Upper lobe of left lung (tissue), 6 donors: ENCODE measurements at regions not wholly inside any gene's neighbourhood (a gene's known extent, or its start where the extent isn't known, plus 50 kb on each side); places are given as distances from the start of the nearest gene placed in this dataset.

Experiments used
- ATAC-seq, 2 donors: fragments of 200-7000 bp; cut with Tn5 transposase; one replicate each; pipeline ENCODE4 v1.9.1; 2022; ENCODE audit warnings: mild to moderate bottlenecking in 2 of 2, moderate library complexity in 2 of 2; ENCODE audit not compliant: low FRiP score in 2 of 2
- DNase-seq, 2 donors: peaks; one replicate each; pipeline ENCODE4 v3.0.0-alpha.2; 2019 to 2020
- H3K27ac ChIP-seq, 4 donors: fragments of 200-600 bp; sonication (generic); one replicate each; pipeline ENCODE4 v1.5.1; 2016 to 2019
- H3K27me3 ChIP-seq, 4 donors: fragments of 200-600 bp; sonication (generic); one replicate each; pipeline ENCODE4 v1.5.1; 2017 to 2019
- H3K36me3 ChIP-seq, 4 donors: fragments of 200-600 bp; sonication (generic); one replicate each; pipeline ENCODE4 v1.5.1; 2016 to 2019
- H3K4me1 ChIP-seq, 4 donors: fragments of 200-600 bp; sonication (generic); one replicate each; pipeline ENCODE4 v1.5.1; 2018 to 2019
- H3K4me3 ChIP-seq, 4 donors: fragments of 200-600 bp; sonication (generic); one replicate each; pipeline ENCODE4 v1.5.1; 2017 to 2019; ENCODE audit warnings: mild to moderate bottlenecking in 2 of 4, moderate library complexity in 1 of 4
- H3K9me3 ChIP-seq, 4 donors: fragments of 200-600 bp; sonication (generic); one replicate each; pipeline ENCODE4 v1.5.1; 2018 to 2019
- CTCF ChIP-seq, 6 experiments: fragments of 450-650 bp in 4 of 6; fragments of 200-600 bp in 2 of 6; sonication (generic) in 2 of 6; IDR thresholded peaks; one replicate each; pipeline ENCODE4 v1.5.1; 2016 to 2019; ENCODE audit warnings: antibody characterized with exemption in 6 of 6
- EP300 ChIP-seq, 4 donors: sonication (generic); formaldehyde crosslinking; IDR thresholded peaks; one replicate each; pipeline ENCODE4 v1.5.1; 2017; ENCODE audit warnings: antibody characterized with exemption in 4 of 4, control low read depth in 2 of 4
- POLR2A ChIP-seq, 4 donors: fragments of 450-650 bp; IDR thresholded peaks; one replicate each; pipeline ENCODE4 v1.5.1; 2016 to 2017; ENCODE audit warnings: antibody characterized with exemption in 4 of 4, mild to moderate bottlenecking in 2 of 4
- POLR2AphosphoS5 ChIP-seq, 2 donors: sonication (generic); formaldehyde crosslinking; IDR thresholded peaks; one replicate each; pipeline ENCODE4 v1.5.1; 2017; ENCODE audit warnings: antibody characterized with exemption in 2 of 2
- WGBS, 2 donors: methylation state at CpG; one replicate each; pipeline ENCODE4 v1.1.5; 2017 to 2018; 5-methylcytosine and 5-hydroxymethylcytosine counted together
- donor health status: DM: no; HTN: no; CAD: no; lungs with moderate emphysema.
- donor health status: DM: no; HTN: yes; CAD: no; lungs with severe emphysema.

GRCh38 chr12:92488735-92489134 is 214.1 kb upstream of the PLEKHG7 start:
- Histone ChIP-seq H3K27me3 (no peaks in the 10 kb centered on the region), H3K36me3 (no peaks in the 10 kb centered on the region), H3K27ac (no peak overlapping the region), H3K9me3 (no peaks in the 10 kb centered on the region), H3K4me3 (no peak overlapping the region), H3K4me1 (peaks cover 0 to 6% (median 0%) of the 10 kb centered on the region in 4 donors)
- DNase-seq (no peak), ATAC-seq (no peak)
- WGBS, 2 donors, result 76 to 86% methylated on average over 4 of the region's 4 CpGs
- TF ChIP-seq POLR2A (IDR thresholded peaks at IDR 0.05) (no peak), EP300 (IDR thresholded peaks at IDR 0.05) (no peak), CTCF (IDR thresholded peaks at IDR 0.05) (no peak), POLR2AphosphoS5 (IDR thresholded peaks at IDR 0.05) (no peak)

- Histone ChIP-seq H3K36me3 (no peaks in the 10 kb centered on the region), H3K27ac (no peak overlapping the region), H3K4me1 (peaks cover 0 to 6% (median 0%) of the 10 kb centered on the region in 4 donors), H3K4me3 (no peak overlapping the region), H3K9me3 (no peaks in the 10 kb centered on the region), H3K27me3 (no peaks in the 10 kb centered on the region)
- no peak for DNase-seq
- TF ChIP-seq POLR2A (IDR thresholded peaks at IDR 0.05), result no peak
- no peak for ATAC-seq
Observed at GRCh38 chr12:92487138-92487485, 215.7 kb upstream of the PLEKHG7 start.

- Histone ChIP-seq H3K4me3 (no peak overlapping the region), H3K27ac (no peak overlapping the region), H3K9me3 (no peaks in the 10 kb centered on the region), H3K36me3 (no peaks in the 10 kb centered on the region), H3K4me1 (peaks cover 0 to 6% (median 0%) of the 10 kb centered on the region in 4 donors), H3K27me3 (no peaks in the 10 kb centered on the region)
- TF ChIP-seq POLR2A (IDR thresholded peaks at IDR 0.05) (no peak), EP300 (IDR thresholded peaks at IDR 0.05) (no peak), CTCF (IDR thresholded peaks at IDR 0.05) (no peak), POLR2AphosphoS5 (IDR thresholded peaks at IDR 0.05) (no peak)
- no peak for DNase-seq
- WGBS, 2 donors, result 74 to 76% methylated on average over 3 of the region's 3 CpGs
- no peak for ATAC-seq
Observed at GRCh38 chr12:92486443-92487137, 216.2 kb upstream of the PLEKHG7 start.

GRCh38 chr12:92485351-92486348 is 217.1 kb upstream of the PLEKHG7 start:
- H3K27ac ChIP-seq, result no peak overlapping the region
- H3K4me3 ChIP-seq, result no peak overlapping the region
- WGBS, 2 donors, result 77 to 81% methylated on average over 6 of the region's 6 CpGs

More at GRCh38 chr12:92485351-92486348, 217.1 kb upstream of the PLEKHG7 start:
- Histone ChIP-seq H3K4me1 (peaks cover 0 to 6% (median 0%) of the 10 kb centered on the region in 4 donors), H3K36me3 (no peaks in the 10 kb centered on the region), H3K27me3 (no peaks in the 10 kb centered on the region), H3K9me3 (no peaks in the 10 kb centered on the region)
- ATAC-seq (no peak), DNase-seq (no peak)
- TF ChIP-seq EP300 (IDR thresholded peaks at IDR 0.05), result no peak
- TF ChIP-seq POLR2A (IDR thresholded peaks at IDR 0.05), result no peak
- no peak for TF ChIP-seq POLR2AphosphoS5 (IDR thresholded peaks at IDR 0.05)
- TF ChIP-seq CTCF (IDR thresholded peaks at IDR 0.05), result no peak
